ENCODE measurements at regions not wholly inside any gene's neighbourhood (a gene's known extent, or its start where the extent isn't known, plus 50 kb on each side); places are given as distances from the start of the nearest gene placed in this dataset.

DNA sequence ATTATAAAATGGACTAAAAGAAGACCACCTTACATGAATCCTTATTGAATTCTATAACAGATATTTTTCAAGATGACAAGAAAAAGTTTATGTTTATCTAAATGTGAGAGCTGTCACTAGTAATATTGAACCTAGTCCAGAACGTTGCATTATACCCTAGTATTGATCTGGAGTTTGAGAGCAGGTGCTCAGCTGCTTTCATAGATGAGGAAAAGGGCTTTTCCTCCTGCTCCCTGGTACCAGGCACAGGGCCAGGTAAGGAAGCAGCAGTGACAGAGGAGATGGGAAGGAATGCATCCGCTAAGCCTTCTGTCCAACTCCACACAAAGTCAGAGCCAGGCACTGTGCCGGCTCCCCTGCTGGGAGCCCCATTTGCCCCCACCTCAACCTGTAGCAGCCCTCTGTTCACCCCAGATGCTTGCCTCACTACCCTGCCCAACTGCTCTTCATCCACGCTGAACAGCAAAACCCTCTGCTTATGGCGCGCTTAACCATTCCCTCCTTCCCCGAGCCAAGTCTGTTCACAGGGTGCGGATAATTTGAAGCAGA is 393.1 kb downstream of the FRK start (continued):
- TF ChIP-seq, protein P1, sequence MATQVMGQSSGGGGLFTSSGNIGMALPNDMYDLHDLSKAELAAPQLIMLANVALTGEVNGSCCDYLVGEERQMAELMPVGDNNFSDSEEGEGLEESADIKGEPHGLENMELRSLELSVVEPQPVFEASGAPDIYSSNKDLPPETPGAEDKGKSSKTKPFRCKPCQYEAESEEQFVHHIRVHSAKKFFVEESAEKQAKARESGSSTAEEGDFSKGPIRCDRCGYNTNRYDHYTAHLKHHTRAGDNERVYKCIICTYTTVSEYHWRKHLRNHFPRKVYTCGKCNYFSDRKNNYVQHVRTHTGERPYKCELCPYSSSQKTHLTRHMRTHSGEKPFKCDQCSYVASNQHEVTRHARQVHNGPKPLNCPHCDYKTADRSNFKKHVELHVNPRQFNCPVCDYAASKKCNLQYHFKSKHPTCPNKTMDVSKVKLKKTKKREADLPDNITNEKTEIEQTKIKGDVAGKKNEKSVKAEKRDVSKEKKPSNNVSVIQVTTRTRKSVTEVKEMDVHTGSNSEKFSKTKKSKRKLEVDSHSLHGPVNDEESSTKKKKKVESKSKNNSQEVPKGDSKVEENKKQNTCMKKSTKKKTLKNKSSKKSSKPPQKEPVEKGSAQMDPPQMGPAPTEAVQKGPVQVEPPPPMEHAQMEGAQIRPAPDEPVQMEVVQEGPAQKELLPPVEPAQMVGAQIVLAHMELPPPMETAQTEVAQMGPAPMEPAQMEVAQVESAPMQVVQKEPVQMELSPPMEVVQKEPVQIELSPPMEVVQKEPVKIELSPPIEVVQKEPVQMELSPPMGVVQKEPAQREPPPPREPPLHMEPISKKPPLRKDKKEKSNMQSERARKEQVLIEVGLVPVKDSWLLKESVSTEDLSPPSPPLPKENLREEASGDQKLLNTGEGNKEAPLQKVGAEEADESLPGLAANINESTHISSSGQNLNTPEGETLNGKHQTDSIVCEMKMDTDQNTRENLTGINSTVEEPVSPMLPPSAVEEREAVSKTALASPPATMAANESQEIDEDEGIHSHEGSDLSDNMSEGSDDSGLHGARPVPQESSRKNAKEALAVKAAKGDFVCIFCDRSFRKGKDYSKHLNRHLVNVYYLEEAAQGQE (IDR thresholded peaks at IDR 0.05; ENCODE audit: unreplicated experiment): no peak
- no peak for TF ChIP-seq POLR2AphosphoS5 (IDR thresholded peaks at IDR 0.05; ENCODE audit: low read depth)

DNA sequence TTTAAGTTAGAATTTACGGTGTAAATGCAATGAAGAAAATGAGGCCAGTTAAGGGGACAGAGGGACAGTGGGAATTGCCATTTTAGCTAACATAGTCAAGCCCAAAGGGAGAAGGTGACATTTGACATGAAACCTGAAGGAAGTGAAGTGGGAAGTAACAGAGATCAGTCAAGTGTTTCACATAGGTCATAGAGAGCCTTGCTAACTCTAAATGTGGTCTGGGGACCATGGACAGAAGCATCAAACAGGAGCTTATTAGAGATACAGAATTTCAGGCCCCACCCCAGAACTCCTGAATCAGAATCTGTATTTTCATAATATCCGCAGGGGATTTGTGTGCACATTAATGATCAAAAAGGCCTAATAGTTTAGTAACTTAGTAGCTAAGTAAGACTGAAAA is 393.7 kb downstream of the FRK start:
- no peak overlapping the region for H3K27ac ChIP-seq (ENCODE audit: low read depth)
- Mint-ChIP-seq H3K27me3 (ENCODE audit: insufficient read depth, low read depth, poor library complexity) (no peaks in the 10 kb centered on the region), H3K4me3 (no peak overlapping the region), H3K27ac (no peak overlapping the region), H3K9me3 (no peaks in the 10 kb centered on the region), H3K4me1 (peaks cover 6% of the 10 kb centered on the region; the same call in 2 of the 3 replicates), H3K36me3 (ENCODE audit: low read depth) (no peaks in the 10 kb centered on the region)
- no peaks in the 10 kb centered on the region for H3K79me2 ChIP-seq (replicated peaks; ENCODE audit: insufficient read depth)
- no peak overlapping the region for H3K4me2 ChIP-seq
- H3K36me3 ChIP-seq (ENCODE audit: insufficient read depth): no peaks in the 10 kb centered on the region
- ATAC-seq (no peak), DNase-seq (ENCODE audit: low spot score) (no peak)
- H3K4me3 ChIP-seq: no peak overlapping the region
- no peaks in the 10 kb centered on the region for H3K27me3 ChIP-seq (ENCODE audit: insufficient read depth)
- no peaks in the 10 kb centered on the region for H3F3A ChIP-seq (replicated peaks; ENCODE audit: low read depth)
- H3K9me2 ChIP-seq (ENCODE audit: insufficient read depth): no peaks in the 10 kb centered on the region
- H4K20me1 ChIP-seq (replicated peaks; ENCODE audit: insufficient read depth): no peaks in the 10 kb centered on the region
- H3K4me1 ChIP-seq (ENCODE audit: insufficient read depth): no peaks in the 10 kb centered on the region
- no peak overlapping the region for H2AFZ ChIP-seq
- TF ChIP-seq CREB1 (CRISPR knock-in tag; IDR thresholded peaks at IDR 0.05; ENCODE audit: low read depth) (no peak), NANOG (IDR thresholded peaks at IDR 0.05; ENCODE audit: borderline replicate concordance) (no peak), EZH2 (IDR thresholded peaks at IDR 0.05; ENCODE audit: low read depth, unreplicated experiment) (no peak), POLR2AphosphoS5 (IDR thresholded peaks at IDR 0.05; ENCODE audit: low read depth) (no peak), ZNF331 (CRISPR knock-in tag; IDR thresholded peaks at IDR 0.05; ENCODE audit: low read depth) (no peak), ZNF114 (CRISPR knock-in tag; IDR thresholded peaks at IDR 0.05) (no peak), JUNB (IDR thresholded peaks at IDR 0.05; ENCODE audit: unreplicated experiment) (no peak), STAT1 (IDR thresholded peaks at IDR 0.05; ENCODE audit: unreplicated experiment) (no peak), EZH2phosphoT487 (IDR thresholded peaks at IDR 0.05; ENCODE audit: unreplicated experiment) (no peak)
- TF ChIP-seq, protein P2, sequence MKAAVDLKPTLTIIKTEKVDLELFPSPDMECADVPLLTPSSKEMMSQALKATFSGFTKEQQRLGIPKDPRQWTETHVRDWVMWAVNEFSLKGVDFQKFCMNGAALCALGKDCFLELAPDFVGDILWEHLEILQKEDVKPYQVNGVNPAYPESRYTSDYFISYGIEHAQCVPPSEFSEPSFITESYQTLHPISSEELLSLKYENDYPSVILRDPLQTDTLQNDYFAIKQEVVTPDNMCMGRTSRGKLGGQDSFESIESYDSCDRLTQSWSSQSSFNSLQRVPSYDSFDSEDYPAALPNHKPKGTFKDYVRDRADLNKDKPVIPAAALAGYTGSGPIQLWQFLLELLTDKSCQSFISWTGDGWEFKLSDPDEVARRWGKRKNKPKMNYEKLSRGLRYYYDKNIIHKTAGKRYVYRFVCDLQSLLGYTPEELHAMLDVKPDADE (IDR thresholded peaks at IDR 0.05): no peak
- TF ChIP-seq, protein P3, sequence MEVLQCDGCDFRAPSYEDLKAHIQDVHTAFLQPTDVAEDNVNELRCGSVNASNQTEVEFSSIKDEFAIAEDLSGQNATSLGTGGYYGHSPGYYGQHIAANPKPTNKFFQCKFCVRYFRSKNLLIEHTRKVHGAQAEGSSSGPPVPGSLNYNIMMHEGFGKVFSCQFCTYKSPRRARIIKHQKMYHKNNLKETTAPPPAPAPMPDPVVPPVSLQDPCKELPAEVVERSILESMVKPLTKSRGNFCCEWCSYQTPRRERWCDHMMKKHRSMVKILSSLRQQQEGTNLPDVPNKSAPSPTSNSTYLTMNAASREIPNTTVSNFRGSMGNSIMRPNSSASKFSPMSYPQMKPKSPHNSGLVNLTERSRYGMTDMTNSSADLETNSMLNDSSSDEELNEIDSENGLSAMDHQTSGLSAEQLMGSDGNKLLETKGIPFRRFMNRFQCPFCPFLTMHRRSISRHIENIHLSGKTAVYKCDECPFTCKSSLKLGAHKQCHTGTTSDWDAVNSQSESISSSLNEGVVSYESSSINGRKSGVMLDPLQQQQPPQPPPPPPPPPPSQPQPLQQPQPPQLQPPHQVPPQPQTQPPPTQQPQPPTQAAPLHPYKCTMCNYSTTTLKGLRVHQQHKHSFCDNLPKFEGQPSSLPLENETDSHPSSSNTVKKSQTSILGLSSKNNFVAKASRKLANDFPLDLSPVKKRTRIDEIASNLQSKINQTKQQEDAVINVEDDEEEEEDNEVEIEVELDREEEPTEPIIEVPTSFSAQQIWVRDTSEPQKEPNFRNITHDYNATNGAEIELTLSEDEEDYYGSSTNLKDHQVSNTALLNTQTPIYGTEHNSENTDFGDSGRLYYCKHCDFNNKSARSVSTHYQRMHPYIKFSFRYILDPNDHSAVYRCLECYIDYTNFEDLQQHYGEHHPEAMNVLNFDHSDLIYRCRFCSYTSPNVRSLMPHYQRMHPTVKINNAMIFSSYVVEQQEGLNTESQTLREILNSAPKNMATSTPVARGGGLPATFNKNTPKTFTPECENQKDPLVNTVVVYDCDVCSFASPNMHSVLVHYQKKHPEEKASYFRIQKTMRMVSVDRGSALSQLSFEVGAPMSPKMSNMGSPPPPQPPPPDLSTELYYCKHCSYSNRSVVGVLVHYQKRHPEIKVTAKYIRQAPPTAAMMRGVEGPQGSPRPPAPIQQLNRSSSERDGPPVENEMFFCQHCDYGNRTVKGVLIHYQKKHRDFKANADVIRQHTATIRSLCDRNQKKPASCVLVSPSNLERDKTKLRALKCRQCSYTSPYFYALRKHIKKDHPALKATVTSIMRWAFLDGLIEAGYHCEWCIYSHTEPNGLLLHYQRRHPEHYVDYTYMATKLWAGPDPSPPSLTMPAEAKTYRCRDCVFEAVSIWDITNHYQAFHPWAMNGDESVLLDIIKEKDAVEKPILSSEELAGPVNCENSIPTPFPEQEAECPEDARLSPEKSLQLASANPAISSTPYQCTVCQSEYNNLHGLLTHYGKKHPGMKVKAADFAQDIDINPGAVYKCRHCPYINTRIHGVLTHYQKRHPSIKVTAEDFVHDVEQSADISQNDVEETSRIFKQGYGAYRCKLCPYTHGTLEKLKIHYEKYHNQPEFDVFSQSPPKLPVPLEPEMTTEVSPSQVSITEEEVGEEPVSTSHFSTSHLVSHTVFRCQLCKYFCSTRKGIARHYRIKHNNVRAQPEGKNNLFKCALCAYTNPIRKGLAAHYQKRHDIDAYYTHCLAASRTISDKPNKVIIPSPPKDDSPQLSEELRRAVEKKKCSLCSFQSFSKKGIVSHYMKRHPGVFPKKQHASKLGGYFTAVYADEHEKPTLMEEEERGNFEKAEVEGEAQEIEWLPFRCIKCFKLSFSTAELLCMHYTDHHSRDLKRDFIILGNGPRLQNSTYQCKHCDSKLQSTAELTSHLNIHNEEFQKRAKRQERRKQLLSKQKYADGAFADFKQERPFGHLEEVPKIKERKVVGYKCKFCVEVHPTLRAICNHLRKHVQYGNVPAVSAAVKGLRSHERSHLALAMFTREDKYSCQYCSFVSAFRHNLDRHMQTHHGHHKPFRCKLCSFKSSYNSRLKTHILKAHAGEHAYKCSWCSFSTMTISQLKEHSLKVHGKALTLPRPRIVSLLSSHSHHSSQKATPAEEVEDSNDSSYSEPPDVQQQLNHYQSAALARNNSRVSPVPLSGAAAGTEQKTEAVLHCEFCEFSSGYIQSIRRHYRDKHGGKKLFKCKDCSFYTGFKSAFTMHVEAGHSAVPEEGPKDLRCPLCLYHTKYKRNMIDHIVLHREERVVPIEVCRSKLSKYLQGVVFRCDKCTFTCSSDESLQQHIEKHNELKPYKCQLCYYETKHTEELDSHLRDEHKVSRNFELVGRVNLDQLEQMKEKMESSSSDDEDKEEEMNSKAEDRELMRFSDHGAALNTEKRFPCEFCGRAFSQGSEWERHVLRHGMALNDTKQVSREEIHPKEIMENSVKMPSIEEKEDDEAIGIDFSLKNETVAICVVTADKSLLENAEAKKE (CRISPR knock-in tag; IDR thresholded peaks at IDR 0.05): no peak
- TF ChIP-seq, protein P4, sequence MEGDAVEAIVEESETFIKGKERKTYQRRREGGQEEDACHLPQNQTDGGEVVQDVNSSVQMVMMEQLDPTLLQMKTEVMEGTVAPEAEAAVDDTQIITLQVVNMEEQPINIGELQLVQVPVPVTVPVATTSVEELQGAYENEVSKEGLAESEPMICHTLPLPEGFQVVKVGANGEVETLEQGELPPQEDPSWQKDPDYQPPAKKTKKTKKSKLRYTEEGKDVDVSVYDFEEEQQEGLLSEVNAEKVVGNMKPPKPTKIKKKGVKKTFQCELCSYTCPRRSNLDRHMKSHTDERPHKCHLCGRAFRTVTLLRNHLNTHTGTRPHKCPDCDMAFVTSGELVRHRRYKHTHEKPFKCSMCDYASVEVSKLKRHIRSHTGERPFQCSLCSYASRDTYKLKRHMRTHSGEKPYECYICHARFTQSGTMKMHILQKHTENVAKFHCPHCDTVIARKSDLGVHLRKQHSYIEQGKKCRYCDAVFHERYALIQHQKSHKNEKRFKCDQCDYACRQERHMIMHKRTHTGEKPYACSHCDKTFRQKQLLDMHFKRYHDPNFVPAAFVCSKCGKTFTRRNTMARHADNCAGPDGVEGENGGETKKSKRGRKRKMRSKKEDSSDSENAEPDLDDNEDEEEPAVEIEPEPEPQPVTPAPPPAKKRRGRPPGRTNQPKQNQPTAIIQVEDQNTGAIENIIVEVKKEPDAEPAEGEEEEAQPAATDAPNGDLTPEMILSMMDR (conservative IDR thresholded peaks at IDR 0.05; ENCODE audit: low read depth in 2 of 2): no peak

Data from GM23338 (cell line).